Mononuclear cell (primary cell): ENCODE measurements at regions not wholly inside any gene's neighbourhood (a gene's known extent, or its start where the extent isn't known, plus 50 kb on each side); places are given as distances from the start of the nearest gene placed in this dataset.
"Not testable (repeated sequence)": the region's sequence is repeated elsewhere in the genome, so short reads cannot be mapped to it uniquely, and the experiment has no call there.

Experiments
- H3K27me3 ChIP-seq: 2 replicates; pipeline ENCODE4 v1.6.0; 2011; ENCODE audit warnings: low read length, control low read depth; ENCODE audit not compliant: insufficient read depth
- H3K4me1 ChIP-seq: 2 replicates; pipeline ENCODE4 v1.5.1; 2011; ENCODE audit warnings: mild to moderate bottlenecking, low read length, control low read depth; ENCODE audit not compliant: insufficient read depth
- H3K4me3 ChIP-seq: 2 replicates; pipeline ENCODE4 v1.5.1; 2011; ENCODE audit warnings: mild to moderate bottlenecking, low read length, moderate library complexity
- H3K9me3 ChIP-seq: 2 replicates; pipeline ENCODE4 v1.5.1; 2011; ENCODE audit warnings: low read depth, mild to moderate bottlenecking, control low read depth, low read length

DNA sequence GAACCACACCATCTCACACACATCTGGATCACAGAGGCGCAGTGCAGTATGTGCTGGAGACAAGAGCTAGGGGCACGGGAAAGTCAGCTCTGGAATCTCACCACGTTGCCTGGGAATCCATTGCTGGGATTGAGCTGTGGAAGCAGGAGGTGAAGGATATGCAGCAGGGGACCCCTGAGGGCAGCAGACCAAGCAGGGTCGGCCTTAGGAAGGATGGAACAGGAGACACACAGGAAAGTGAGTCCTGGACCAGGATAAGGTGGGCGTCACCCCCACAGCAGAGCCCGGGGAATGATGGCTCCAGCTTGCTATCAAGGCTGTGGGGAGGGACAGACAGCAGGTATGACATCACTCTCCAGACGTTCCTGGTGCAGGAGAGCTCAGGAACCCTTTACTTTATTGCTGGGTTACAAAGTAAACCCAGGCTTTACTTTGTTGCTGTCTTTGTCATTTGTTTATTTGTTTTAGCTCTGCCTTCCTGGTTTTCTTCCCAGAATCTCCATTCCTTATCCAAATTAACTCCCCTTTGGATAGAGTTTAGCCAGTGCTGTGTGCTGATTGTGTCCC, 329.8 kb upstream of the MYT1L start:
- Histone ChIP-seq H3K27me3 (no peaks in the 10 kb centered on the region), H3K4me1 (no peaks in the 10 kb centered on the region), H3K9me3 (no peaks in the 10 kb centered on the region), H3K4me3 (no peak overlapping the region)

DNA sequence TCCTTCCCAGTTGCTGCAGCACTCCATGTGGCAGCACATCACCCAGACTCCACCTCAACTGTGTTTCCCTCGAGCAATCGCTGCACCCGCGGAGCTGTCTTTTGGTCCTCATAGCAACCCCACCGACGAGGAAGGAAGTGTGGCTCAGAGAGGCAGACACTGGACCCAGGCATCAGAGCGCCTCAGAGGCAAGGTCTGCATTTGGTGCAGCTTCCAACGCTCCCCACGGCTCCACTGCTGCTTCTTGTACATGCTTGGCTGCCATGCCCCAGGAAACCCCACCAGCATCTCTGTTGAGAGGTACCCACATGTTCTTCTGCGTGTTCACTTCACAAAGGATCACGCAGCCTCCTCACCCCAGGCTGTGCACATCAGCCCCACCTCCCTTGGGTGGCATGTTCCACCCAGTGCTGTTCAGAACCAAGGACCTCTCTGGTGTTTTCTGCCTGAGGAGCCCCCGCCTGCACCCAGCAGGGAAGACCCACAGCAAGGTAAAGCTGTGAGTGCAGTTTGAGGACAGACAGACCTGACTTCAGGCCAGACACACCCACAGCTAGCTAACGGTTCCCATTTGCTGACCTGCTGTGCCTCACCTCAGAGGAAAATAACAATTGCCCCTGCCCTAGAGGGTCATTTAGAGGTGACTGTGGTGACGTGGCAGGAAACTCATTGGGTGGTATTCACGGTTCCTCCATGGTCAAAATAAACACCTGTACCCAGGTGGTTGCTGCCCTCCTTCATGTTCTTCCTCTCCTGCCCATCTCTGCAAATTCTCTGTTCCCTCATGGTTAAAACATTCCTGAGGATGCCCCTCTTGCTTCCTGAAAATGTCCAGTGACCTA, 326.3 kb upstream of the MYT1L start:
- Histone ChIP-seq H3K4me3 (no peak overlapping the region), H3K27me3 (no peaks in the 10 kb centered on the region), H3K4me1 (no peaks in the 10 kb centered on the region), H3K9me3 (no peaks in the 10 kb centered on the region)

GRCh38 chr2:2656115-2657011, 325.3 kb upstream of the MYT1L start:
- no peak overlapping the region for H3K4me3 ChIP-seq
- no peaks in the 10 kb centered on the region for H3K9me3 ChIP-seq
- H3K4me1 ChIP-seq: no peaks in the 10 kb centered on the region
- no peaks in the 10 kb centered on the region for H3K27me3 ChIP-seq

DNA sequence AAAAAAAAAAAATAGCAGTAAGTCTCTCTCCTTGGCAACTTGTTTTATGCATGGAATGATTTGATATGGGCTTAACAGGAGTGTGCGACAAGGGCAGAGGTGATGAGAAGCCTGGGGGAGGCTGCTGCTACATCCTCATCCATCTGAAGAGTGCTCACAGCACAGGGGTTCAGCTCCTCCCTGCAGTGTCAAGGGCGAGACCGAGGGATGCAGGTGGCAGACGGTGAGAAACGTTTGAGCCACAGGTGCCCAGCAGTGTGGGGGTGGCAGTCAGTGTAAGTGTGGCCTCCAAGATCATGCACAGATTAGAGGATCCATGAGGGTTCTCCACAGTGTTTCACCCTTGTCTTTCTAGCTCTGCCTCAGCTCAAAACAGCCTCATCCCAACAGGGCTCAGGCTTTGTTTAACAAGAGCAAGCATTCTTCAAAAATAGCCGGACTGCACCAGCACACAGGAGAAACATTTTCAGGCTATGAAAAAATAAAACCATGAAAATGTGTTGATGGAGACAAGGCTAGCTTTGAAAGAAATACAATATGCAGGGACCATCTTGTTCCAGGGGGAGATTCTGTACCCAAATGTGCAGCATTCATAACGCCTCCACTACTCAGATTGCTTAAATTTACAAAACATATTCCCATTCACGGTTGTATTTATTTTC, 324.5 kb upstream of the MYT1L start:
- H3K4me3 ChIP-seq: no peak overlapping the region
- no peaks in the 10 kb centered on the region for H3K27me3 ChIP-seq
- H3K9me3 ChIP-seq: no peaks in the 10 kb centered on the region
- no peaks in the 10 kb centered on the region for H3K4me1 ChIP-seq

GRCh38 chr2:2653231-2653630, 322.2 kb upstream of the MYT1L start:
- H3K4me1 ChIP-seq: no peaks in the 10 kb centered on the region
- no peaks in the 10 kb centered on the region for H3K27me3 ChIP-seq
- no peaks in the 10 kb centered on the region for H3K9me3 ChIP-seq
- no peak overlapping the region for H3K4me3 ChIP-seq

DNA sequence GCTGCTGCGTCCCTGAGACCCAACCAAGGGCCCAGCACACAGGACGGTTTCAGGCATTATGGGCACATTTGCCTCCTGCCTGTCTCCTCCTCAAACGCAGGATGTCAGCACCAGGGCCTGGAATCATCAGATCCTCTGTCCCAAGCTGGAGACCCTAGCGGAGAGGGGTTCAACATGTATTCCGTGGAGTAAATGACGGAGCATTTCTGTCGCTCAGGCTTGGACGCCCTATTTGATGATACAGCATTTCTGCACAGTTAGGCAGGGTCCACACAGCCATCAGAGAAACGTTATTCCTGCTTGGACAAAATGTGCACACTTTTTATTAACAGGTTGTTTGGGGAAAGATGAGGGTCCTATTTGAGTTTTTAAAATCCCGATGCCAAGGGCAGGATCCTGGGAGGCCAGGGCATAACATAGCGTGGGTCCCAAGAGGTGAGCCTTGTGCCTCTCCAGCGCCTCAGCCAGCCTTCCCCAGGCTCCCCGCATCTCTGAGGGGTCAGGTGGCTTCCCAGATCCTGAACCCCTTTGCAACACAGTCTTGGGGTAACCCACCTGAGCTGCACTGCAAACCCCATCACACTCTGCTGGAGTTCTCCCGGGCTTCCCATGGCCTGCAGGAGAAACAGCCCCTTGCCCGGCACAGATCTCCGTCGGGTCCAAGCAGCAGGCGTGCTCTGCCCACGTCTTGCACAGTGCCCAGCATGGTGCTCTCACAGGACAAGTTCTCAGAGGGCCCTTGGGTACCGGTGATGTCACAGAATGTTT, 319.7 kb upstream of the MYT1L start:
- no peaks in the 10 kb centered on the region for H3K4me1 ChIP-seq
- H3K27me3 ChIP-seq: no peaks in the 10 kb centered on the region
- no peaks in the 10 kb centered on the region for H3K9me3 ChIP-seq
- H3K4me3 ChIP-seq: no peak overlapping the region

GRCh38 chr2:2649109-2650072, 318.3 kb upstream of the MYT1L start:
- H3K9me3 ChIP-seq: no peaks in the 10 kb centered on the region
- peaks cover 4% of the 10 kb centered on the region for H3K4me1 ChIP-seq
- H3K4me3 ChIP-seq: no peak overlapping the region
- no peaks in the 10 kb centered on the region for H3K27me3 ChIP-seq

DNA sequence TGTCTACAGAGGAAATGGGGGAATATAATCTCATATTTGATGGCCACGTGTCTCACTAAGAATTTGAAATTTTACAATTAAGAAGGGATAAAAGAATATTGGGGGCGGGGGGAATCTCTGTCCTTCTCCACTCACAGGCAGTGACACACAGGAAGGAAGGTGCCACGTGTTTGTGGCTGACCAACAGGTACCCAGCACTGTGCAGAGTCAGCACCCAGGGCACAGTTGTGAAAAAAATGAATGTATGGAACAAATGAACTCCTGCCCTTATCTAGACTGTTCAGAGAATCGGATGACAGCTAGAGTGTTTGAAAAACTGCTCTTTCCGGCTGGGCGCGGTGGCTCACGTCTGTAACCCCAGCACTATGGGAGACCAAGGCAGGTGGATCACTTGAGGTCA, 317.0 kb upstream of the MYT1L start:
- H3K9me3 ChIP-seq: no peaks in the 10 kb centered on the region
- H3K4me3 ChIP-seq: no peak overlapping the region
- H3K4me1 ChIP-seq: peaks cover 4% of the 10 kb centered on the region
- H3K27me3 ChIP-seq: no peaks in the 10 kb centered on the region

GRCh38 chr2:2647141-2647541, 316.1 kb upstream of the MYT1L start:
- no peak overlapping the region for H3K4me3 ChIP-seq

GRCh38 chr2:2646433-2647051, 315.5 kb upstream of the MYT1L start:
- H3K9me3 ChIP-seq: no peaks in the 10 kb centered on the region
- peaks cover 4% of the 10 kb centered on the region for H3K4me1 ChIP-seq
- H3K4me3 ChIP-seq: no peak overlapping the region
- H3K27me3 ChIP-seq: no peaks in the 10 kb centered on the region

More at GRCh38 chr2:2647141-2647541, 316.1 kb upstream of the MYT1L start:
- peaks cover 4% of the 10 kb centered on the region for H3K4me1 ChIP-seq
- H3K27me3 ChIP-seq: no peaks in the 10 kb centered on the region
- no peaks in the 10 kb centered on the region for H3K9me3 ChIP-seq

GRCh38 chr2:2645162-2645855, 314.2 kb upstream of the MYT1L start:
- H3K4me1 ChIP-seq: peaks cover 4% of the 10 kb centered on the region
- H3K9me3 ChIP-seq: no peaks in the 10 kb centered on the region
- no peaks in the 10 kb centered on the region for H3K27me3 ChIP-seq
- H3K4me3 ChIP-seq: no peak overlapping the region

DNA sequence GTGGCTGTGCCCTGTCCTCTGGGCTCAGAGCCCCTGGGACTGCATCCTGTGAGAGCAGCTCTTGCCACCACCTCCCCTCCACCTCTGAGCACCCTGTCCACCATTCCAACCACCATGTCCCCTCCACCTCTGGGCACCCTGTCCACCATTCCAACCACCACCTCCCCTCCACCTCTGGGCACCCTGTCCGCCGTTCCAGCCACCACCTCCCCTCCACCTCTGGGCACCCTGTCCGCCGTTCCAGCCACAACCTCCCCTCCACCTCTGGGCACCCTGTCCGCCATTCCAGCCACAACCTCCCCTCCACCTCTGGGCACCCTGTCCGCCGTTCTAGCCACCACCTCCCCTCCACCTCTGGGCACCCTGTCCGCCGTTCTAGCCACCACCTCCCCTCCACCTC, 313.7 kb upstream of the MYT1L start:
- not testable (repeated sequence) for H3K9me3 ChIP-seq, H3K27me3 ChIP-seq, H3K4me3 ChIP-seq, H3K4me1 ChIP-seq

- H3K4me3 ChIP-seq: no peak overlapping the region
- H3K27me3 ChIP-seq: no peaks in the 10 kb centered on the region
- H3K4me1 ChIP-seq: peaks cover 4% of the 10 kb centered on the region
- no peaks in the 10 kb centered on the region for H3K9me3 ChIP-seq
Observed at GRCh38 chr2:2644040-2644439, 313.0 kb upstream of the MYT1L start.
